ENCODE measurements at regions not wholly inside any gene's neighbourhood (a gene's known extent, or its start where the extent isn't known, plus 50 kb on each side); places are given as distances from the start of the nearest gene placed in this dataset.
A peak's percentile ranks its signal among the peaks of the same experiment; 100 is the strongest.

DNA sequence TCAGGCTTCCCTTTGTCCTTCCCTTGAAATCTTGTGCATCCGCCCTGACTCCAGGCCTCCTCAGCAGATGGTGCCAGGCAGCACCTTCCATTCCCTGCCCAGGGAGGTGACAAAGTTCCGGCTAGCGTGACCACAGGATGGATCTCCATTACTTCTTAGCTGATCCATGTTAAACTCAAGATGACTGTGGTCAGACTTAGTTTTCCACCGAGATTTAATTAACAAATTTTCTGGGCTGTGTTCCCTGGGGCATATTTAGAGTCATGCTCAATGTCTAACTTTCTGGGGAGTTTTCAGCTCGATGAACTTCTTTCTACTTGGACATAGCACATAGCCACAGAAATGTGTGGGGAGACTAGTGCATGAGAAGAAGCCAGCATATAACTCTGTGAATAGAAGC, 215.1 kb upstream of the SFRP2 start:
- no peaks in the 10 kb centered on the region for H3K36me3 ChIP-seq
- no peaks in the 10 kb centered on the region for H3K27me3 ChIP-seq (ENCODE audit: low read depth)
- no peak for DNase-seq
- ATAC-seq = no peak
- H3K9me3 ChIP-seq = no peaks in the 10 kb centered on the region
- peak overlapping the region; percentile 49 for H3K27ac ChIP-seq
- no peak overlapping the region for H3K4me3 ChIP-seq
- intact Hi-C loops (cut with DNase I) = no loop called here
- TF ChIP-seq, protein P1, sequence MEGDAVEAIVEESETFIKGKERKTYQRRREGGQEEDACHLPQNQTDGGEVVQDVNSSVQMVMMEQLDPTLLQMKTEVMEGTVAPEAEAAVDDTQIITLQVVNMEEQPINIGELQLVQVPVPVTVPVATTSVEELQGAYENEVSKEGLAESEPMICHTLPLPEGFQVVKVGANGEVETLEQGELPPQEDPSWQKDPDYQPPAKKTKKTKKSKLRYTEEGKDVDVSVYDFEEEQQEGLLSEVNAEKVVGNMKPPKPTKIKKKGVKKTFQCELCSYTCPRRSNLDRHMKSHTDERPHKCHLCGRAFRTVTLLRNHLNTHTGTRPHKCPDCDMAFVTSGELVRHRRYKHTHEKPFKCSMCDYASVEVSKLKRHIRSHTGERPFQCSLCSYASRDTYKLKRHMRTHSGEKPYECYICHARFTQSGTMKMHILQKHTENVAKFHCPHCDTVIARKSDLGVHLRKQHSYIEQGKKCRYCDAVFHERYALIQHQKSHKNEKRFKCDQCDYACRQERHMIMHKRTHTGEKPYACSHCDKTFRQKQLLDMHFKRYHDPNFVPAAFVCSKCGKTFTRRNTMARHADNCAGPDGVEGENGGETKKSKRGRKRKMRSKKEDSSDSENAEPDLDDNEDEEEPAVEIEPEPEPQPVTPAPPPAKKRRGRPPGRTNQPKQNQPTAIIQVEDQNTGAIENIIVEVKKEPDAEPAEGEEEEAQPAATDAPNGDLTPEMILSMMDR (IDR thresholded peaks at IDR 0.05) = no peak
- H3K4me1 ChIP-seq = no peaks in the 10 kb centered on the region

DNA sequence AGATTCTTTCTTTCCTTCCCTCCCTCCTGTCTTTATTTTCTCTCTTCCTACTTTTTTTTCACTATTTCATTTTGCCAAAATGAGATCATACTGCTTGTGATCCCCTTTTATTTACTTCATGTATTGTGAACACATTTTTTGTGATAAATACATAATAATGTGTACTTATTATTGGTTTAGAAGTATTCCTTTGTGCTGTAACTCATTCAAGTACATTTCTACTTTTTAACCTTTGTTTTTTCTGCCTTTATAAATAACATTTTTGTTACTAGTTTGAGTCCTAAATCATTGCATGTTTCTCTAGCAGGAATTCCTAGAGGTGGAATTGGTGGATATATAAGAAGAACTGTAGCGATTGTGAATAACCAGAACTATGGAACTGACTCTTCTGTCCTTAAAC, 214.5 kb upstream of the SFRP2 start:
- Histone ChIP-seq H3K27me3 (ENCODE audit: low read depth) (no peaks in the 10 kb centered on the region), H3K4me3 (no peak overlapping the region), H3K36me3 (no peaks in the 10 kb centered on the region), H3K4me1 (no peaks in the 10 kb centered on the region), H3K9me3 (no peaks in the 10 kb centered on the region), H3K27ac (no peak overlapping the region)
- DNase-seq (no peak), ATAC-seq (no peak)
- intact Hi-C loops (cut with DNase I) = no loop called here
- TF ChIP-seq, protein P1 (IDR thresholded peaks at IDR 0.05) = no peak

DNA sequence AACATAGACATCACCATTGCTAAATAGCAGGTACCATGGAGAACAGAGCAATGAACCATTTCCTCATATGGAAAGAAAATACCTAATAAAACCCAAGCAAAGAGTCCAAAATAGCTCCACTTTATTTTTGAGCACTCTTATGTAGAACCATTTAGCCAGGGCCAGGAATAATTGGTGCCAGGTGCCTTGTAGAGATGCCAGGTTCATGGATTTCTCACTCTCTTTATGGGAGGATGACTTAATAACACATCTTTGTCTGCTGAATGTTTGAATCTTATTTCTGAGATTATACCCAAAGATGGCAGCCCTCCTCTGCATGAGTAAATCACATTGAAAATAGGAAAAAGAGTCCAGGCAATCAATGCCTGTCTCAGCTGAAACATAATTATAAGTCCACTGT, 212.3 kb upstream of the SFRP2 start:
- H3K4me1 ChIP-seq = no peaks in the 10 kb centered on the region
- no peak overlapping the region for H3K4me3 ChIP-seq
- no peaks in the 10 kb centered on the region for H3K36me3 ChIP-seq
- H3K9me3 ChIP-seq = peaks cover 1% of the 10 kb centered on the region
- H3K27ac ChIP-seq = no peak overlapping the region
- DNase-seq = no peak
- H3K27me3 ChIP-seq (ENCODE audit: low read depth) = no peaks in the 10 kb centered on the region
- no peak for ATAC-seq
- intact Hi-C loops (cut with DNase I) = no loop called here
- TF ChIP-seq, protein P1 (IDR thresholded peaks at IDR 0.05) = no peak

DNA sequence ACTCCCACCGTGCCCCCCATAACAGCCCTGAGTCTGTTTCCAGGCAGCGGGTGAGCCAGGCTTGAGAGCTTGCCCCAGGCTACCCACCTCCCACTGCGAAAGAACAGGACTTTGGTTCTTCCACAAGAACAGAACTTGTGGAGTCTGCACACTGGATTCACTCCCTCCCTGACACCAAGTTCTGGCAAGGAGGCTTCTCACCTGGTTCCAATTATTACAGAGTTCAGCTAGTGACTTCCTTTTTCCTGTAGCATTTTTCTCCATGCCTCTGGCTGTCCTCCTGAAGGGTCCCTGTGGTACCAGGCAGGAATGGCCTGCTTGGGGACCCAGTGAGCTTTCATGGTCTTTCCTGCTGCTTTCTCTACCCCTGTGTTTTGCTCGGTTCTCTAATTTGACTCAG, 208.6 kb upstream of the SFRP2 start:
- Histone ChIP-seq H3K9me3 (peaks cover 5% of the 10 kb centered on the region), H3K4me3 (no peak overlapping the region), H3K27ac (no peak overlapping the region), H3K36me3 (no peaks in the 10 kb centered on the region), H3K4me1 (no peaks in the 10 kb centered on the region), H3K27me3 (ENCODE audit: low read depth) (no peaks in the 10 kb centered on the region)
- DNase-seq = no peak
- intact Hi-C loops (cut with DNase I) = no loop called here
- ATAC-seq = no peak
- TF ChIP-seq, protein P1 (IDR thresholded peaks at IDR 0.05) = no peak

DNA sequence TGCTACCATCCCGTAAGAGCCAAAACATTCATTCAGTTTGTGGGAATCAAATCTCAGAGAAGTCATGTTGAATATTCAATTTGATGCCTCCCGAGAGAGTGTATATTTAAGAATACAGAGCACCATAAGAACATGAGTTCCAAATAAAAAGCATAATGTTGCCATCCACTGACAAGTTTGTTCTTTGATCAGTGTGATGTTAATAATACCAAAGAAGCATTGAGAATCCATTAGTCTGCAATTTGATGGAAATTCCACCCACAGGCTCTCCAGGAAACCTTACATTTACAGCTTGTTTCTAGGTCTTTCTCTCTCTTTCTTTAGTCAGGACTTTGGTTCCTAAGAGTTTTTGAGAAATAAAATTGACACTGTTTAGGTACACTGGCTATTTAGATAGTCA, 200.6 kb upstream of the SFRP2 start:
- H3K4me3 ChIP-seq = no peak overlapping the region
- TF ChIP-seq, protein P1 (IDR thresholded peaks at IDR 0.05) = no peak
- DNase-seq (no peak), ATAC-seq (no peak)
- intact Hi-C loops (cut with DNase I) = no loop called here
- no peaks in the 10 kb centered on the region for H3K9me3 ChIP-seq
- no peaks in the 10 kb centered on the region for H3K4me1 ChIP-seq
- H3K36me3 ChIP-seq = no peaks in the 10 kb centered on the region
- H3K27ac ChIP-seq = no peak overlapping the region
- no peaks in the 10 kb centered on the region for H3K27me3 ChIP-seq (ENCODE audit: low read depth)
